IMR-90 (cell line): ENCODE measurements at regions not wholly inside any gene's neighbourhood (a gene's known extent, or its start where the extent isn't known, plus 50 kb on each side); places are given as distances from the start of the nearest gene placed in this dataset.

Source experiments
- ATAC-seq: fragments of 200-7000 bp; cut with Tn5 transposase; 2 replicates; pipeline ENCODE4 v1.9.1; 2020; ENCODE audit warnings: low read depth, mild to moderate bottlenecking, moderate library complexity
- BruUV-seq: library from RNA; stranded (reverse); fragments of 400-500 nt; replicated peaks from 2 replicates; lab custom pipeline; 2021; lab: Mats Ljungman, UMichigan
- CTCF ChIA-PET: fragments of 300-600 bp; formaldehyde crosslinking; extraction: SDS; loops from one replicate; lab custom pipeline; 2021; ENCODE audit warnings: antibody characterized with exemption; lab: Yijun Ruan, JAX
- POLR2A ChIA-PET: fragments of 300-600 bp; sonication (Branson Sonifier 250); formaldehyde crosslinking; loops from one replicate; lab custom pipeline; 2022; ENCODE audit warnings: antibody characterized with exemption; ENCODE audit not compliant: unreplicated experiment; lab: Charles Lee
- DNase-seq: peaks from one replicate; pipeline ENCODE4 v3.0.0; 2013
- H2AFZ ChIP-seq: replicated peaks from 2 replicates; pipeline ENCODE3; 2013; ENCODE audit warnings: low read length, mild to moderate bottlenecking; ENCODE audit not compliant: poor library complexity
- H2AK5ac ChIP-seq: 2 replicates; pipeline ENCODE4 v1.6.1; 2013; ENCODE audit warnings: low read depth, low read length, inconsistent platforms
- H2AK9ac ChIP-seq: replicated peaks from 2 replicates; pipeline ENCODE3; 2013; ENCODE audit warnings: mild to moderate bottlenecking, low read depth, low read length, moderate library complexity; ENCODE audit not compliant: poor library complexity
- H2BK120ac ChIP-seq: 2 replicates; pipeline ENCODE4 v1.6.1; 2013; ENCODE audit warnings: low read depth, low read length, inconsistent platforms
- H2BK15ac ChIP-seq: 3 replicates; pipeline ENCODE4 v1.6.1; 2013; ENCODE audit warnings: low read depth, low read length, inconsistent platforms
- H2BK20ac ChIP-seq: 2 replicates; pipeline ENCODE4 v1.6.1; 2013; ENCODE audit warnings: low read depth, mild to moderate bottlenecking, inconsistent platforms, low read length, moderate library complexity
- H2BK5ac ChIP-seq: 2 replicates; pipeline ENCODE4 v1.6.1; 2013; ENCODE audit warnings: mild to moderate bottlenecking, low read depth, low read length, inconsistent platforms; ENCODE audit not compliant: poor library complexity, severe bottlenecking
- H3K14ac ChIP-seq: replicated peaks from 2 replicates; pipeline ENCODE4 v1.6.1; 2013; ENCODE audit warnings: low read depth, low read length, inconsistent platforms
- H3K18ac ChIP-seq: 2 replicates; pipeline ENCODE4 v1.6.1; 2013; ENCODE audit warnings: low read depth, low read length, control low read depth
- H3K23ac ChIP-seq: 2 replicates; pipeline ENCODE4 v1.6.1; 2013; ENCODE audit warnings: low read depth, low read length, inconsistent platforms
- H3K27ac ChIP-seq: 2 replicates; pipeline ENCODE4 v1.5.1; 2013; ENCODE audit warnings: mild to moderate bottlenecking, control low read depth, low read length; ENCODE audit not compliant: insufficient read depth
- H3K27me3 ChIP-seq: 2 replicates; pipeline ENCODE4 v1.6.1; 2013; ENCODE audit warnings: low read length; ENCODE audit not compliant: control insufficient read depth, insufficient read depth
- H3K36me3 ChIP-seq: 2 replicates; pipeline ENCODE4 v1.6.1; 2013; ENCODE audit warnings: low read length, mixed read lengths; ENCODE audit not compliant: control insufficient read depth, insufficient read depth
- H3K4ac ChIP-seq: 2 replicates; pipeline ENCODE4 v1.6.1; 2013; ENCODE audit warnings: low read depth, low read length, inconsistent platforms
- H3K4me1 ChIP-seq: 2 replicates; pipeline ENCODE4 v1.6.1; 2013; ENCODE audit warnings: low read length, mixed read lengths; ENCODE audit not compliant: control insufficient read depth, insufficient read depth
- H3K4me2 ChIP-seq: 2 replicates; pipeline ENCODE4 v1.6.1; 2013; ENCODE audit warnings: low read depth, mild to moderate bottlenecking, control low read depth, low read length, moderate library complexity
- H3K4me3 ChIP-seq: 2 replicates; pipeline ENCODE4 v1.5.1; 2013; ENCODE audit warnings: low read depth, mild to moderate bottlenecking, control low read depth, low read length, moderate library complexity; ENCODE audit not compliant: insufficient read depth
- H3K56ac ChIP-seq: 2 replicates; pipeline ENCODE4 v1.6.1; 2013; ENCODE audit warnings: low read length, inconsistent platforms; ENCODE audit not compliant: insufficient read depth; ENCODE audit errors: extremely low read depth
- H3K79me1 ChIP-seq, 2 experiments: 2 replicates each; pipeline ENCODE4 v1.6.1; 2013; ENCODE audit warnings: low read length in 2 of 2, inconsistent platforms in 1 of 2, low read depth in 1 of 2
- H3K9ac ChIP-seq: 2 replicates; pipeline ENCODE4 v1.6.1; 2013; ENCODE audit warnings: low read depth, low read length, control low read depth
- H3K9me1 ChIP-seq: 2 replicates; pipeline ENCODE4 v1.6.1; 2013; ENCODE audit warnings: low read length, inconsistent platforms; ENCODE audit not compliant: insufficient read depth
- H3K9me3 ChIP-seq: 2 replicates; pipeline ENCODE4 v1.6.1; 2013; ENCODE audit warnings: low read length; ENCODE audit not compliant: control insufficient read depth, insufficient read depth
- H4K20me1 ChIP-seq: 2 replicates; pipeline ENCODE4 v1.6.1; 2013; ENCODE audit warnings: low read length, inconsistent platforms; ENCODE audit not compliant: insufficient read depth
- H4K5ac ChIP-seq: 2 replicates; pipeline ENCODE4 v1.6.1; 2013; ENCODE audit warnings: mild to moderate bottlenecking, low read depth, low read length, control low read depth
- H4K8ac ChIP-seq, 2 experiments: 2 replicates each; pipeline ENCODE4 v1.6.1; 2013; ENCODE audit warnings: low read depth in 2 of 2, low read length in 2 of 2, control low read depth in 1 of 2, inconsistent platforms in 1 of 2
- H4K91ac ChIP-seq: 2 replicates; pipeline ENCODE4 v1.6.1; 2013; ENCODE audit warnings: low read depth, low read length, inconsistent platforms; ENCODE audit not compliant: insufficient read depth
- BHLHE40 ChIP-seq: fragments of 150-350 bp; IDR thresholded peaks from 2 replicates; pipeline ENCODE4 v1.6.1; 2016; ENCODE audit warnings: mild to moderate bottlenecking, low read depth, low read length
- CEBPB ChIP-seq: IDR thresholded peaks from 2 replicates; pipeline ENCODE4 v1.6.1; 2012; ENCODE audit warnings: low read depth, low read length, improper control_type of control experiment
- CHD1 ChIP-seq: IDR thresholded peaks from 2 replicates; pipeline ENCODE4 v1.6.1; 2012; ENCODE audit warnings: low read depth, low read length, improper control_type of control experiment
- CTCF ChIP-seq: conservative IDR thresholded peaks from 2 replicates; pipeline ENCODE4 v1.5.1; 2012; ENCODE audit warnings: mild to moderate bottlenecking, low read depth, low read length, improper control_type of control experiment
- ELK1 ChIP-seq: fragments of 150-350 bp; IDR thresholded peaks from 2 replicates; pipeline ENCODE4 v1.6.1; 2016; ENCODE audit warnings: low read depth, mild to moderate bottlenecking, low read length, moderate library complexity, borderline replicate concordance
- FOS ChIP-seq: fragments of 150-350 bp; IDR thresholded peaks from 2 replicates; pipeline ENCODE4 v1.6.1; 2016; ENCODE audit warnings: low read depth, low read length
- MAFK ChIP-seq: IDR thresholded peaks from 2 replicates; pipeline ENCODE4 v1.6.1; 2012; ENCODE audit warnings: low read depth, low read length, improper control_type of control experiment
- MAZ ChIP-seq: IDR thresholded peaks from 2 replicates; pipeline ENCODE4 v1.6.1; 2012; ENCODE audit warnings: low read depth, mild to moderate bottlenecking, low read length, improper control_type of control experiment, moderate library complexity, borderline replicate concordance
- MXI1 ChIP-seq: IDR thresholded peaks from 2 replicates; pipeline ENCODE4 v1.6.1; 2012; ENCODE audit warnings: low read depth, mild to moderate bottlenecking, low read length, moderate library complexity, borderline replicate concordance
- NFE2L2 ChIP-seq: fragments of 150-350 bp; IDR thresholded peaks from 2 replicates; pipeline ENCODE4 v1.6.1; 2016; ENCODE audit warnings: low read depth, mild to moderate bottlenecking, low read length
- POLR2A ChIP-seq: IDR thresholded peaks from 2 replicates; pipeline ENCODE4 v1.6.1; 2012; ENCODE audit warnings: mild to moderate bottlenecking, low read depth, low read length
- RAD21 ChIP-seq: IDR thresholded peaks from 2 replicates; pipeline ENCODE4 v1.6.1; 2012; ENCODE audit warnings: low read length, improper control_type of control experiment
- RCOR1 ChIP-seq: IDR thresholded peaks from 2 replicates; pipeline ENCODE4 v1.6.1; 2012; ENCODE audit warnings: mild to moderate bottlenecking, low read length, improper control_type of control experiment; ENCODE audit not compliant: insufficient replicate concordance
- RFX5 ChIP-seq: IDR thresholded peaks from 2 replicates; pipeline ENCODE4 v1.8.0; 2012; ENCODE audit warnings: low read depth, mild to moderate bottlenecking, low read length, moderate library complexity
- SMC3 ChIP-seq: fragments of 150-350 bp; IDR thresholded peaks from 2 replicates; pipeline ENCODE4 v1.6.1; 2016; ENCODE audit warnings: low read depth, mild to moderate bottlenecking, antibody characterized with exemption, low read length, moderate library complexity
- USF2 ChIP-seq: fragments of 150-350 bp; IDR thresholded peaks from 2 replicates; pipeline ENCODE4 v1.6.1; 2017; ENCODE audit warnings: mild to moderate bottlenecking, antibody characterized with exemption, low read length, low read depth
- WGBS, 2 experiments: methylation state at CpG; one replicate each; pipeline versions ENCODE4 v1.1.5 to v1.1.7; 2013; ENCODE audit warnings: missing lambda C conversion rate in 2 of 2; ENCODE audit not compliant: insufficient read length in 1 of 2; ENCODE audit errors: extremely low coverage in 2 of 2; 5-methylcytosine and 5-hydroxymethylcytosine counted together
- dilution Hi-C: fragments of 300-500 bp; cut with HindIII; formaldehyde crosslinking; loops from one replicate; pipeline ENCODE4 v1.14.3; 2018; ENCODE audit warnings: low sequenced_read_pairs; ENCODE audit not compliant: unreplicated experiment
- in situ Hi-C: fragments of 300-500 bp; cut with MboI; formaldehyde crosslinking; loops from 3 replicates; pipeline ENCODE4 v1.14.3; 2019; ENCODE audit warnings: low sequenced_read_pairs, inconsistent platforms, mixed read lengths
- intact Hi-C: fragments of 100-400 bp; cut with micrococcal nuclease; formaldehyde crosslinking; loops from 2 replicates; pipeline ENCODE4 v1.10.0; 2022

GRCh38 chr13:55653497-55653896 is 1487.2 kb upstream of the PRR20A start:
- intact Hi-C loops: no loop called here
- H3K27ac ChIP-seq: no peak overlapping the region
- no peak overlapping the region for H3K9ac ChIP-seq
- H3K4ac ChIP-seq: no peak overlapping the region
- no peak overlapping the region for H2AK5ac ChIP-seq
- WGBS, 2 experiments: no CpG with 5 or more reads among the region's 3 CpGs
- H4K20me1 ChIP-seq: no peaks in the 10 kb centered on the region
- H2AFZ ChIP-seq: no peak overlapping the region
- H3K4me2 ChIP-seq: no peak overlapping the region
- no peaks in the 10 kb centered on the region for H3K79me1 ChIP-seq
- H4K91ac ChIP-seq: no peak overlapping the region
- H3K4me1 ChIP-seq: no peaks in the 10 kb centered on the region
- POLR2A ChIA-PET: no interaction called here
- CTCF ChIA-PET: no interaction called here
- no peak for TF ChIP-seq MAFK
- TF ChIP-seq RAD21: no peak
- TF ChIP-seq MXI1: no peak
- no peak for TF ChIP-seq RCOR1
- TF ChIP-seq NFE2L2: no peak
- no peak for TF ChIP-seq SMC3
- TF ChIP-seq BHLHE40: no peak
- TF ChIP-seq MAZ: no peak
- no peak for TF ChIP-seq POLR2A
- no peak for TF ChIP-seq CTCF
- TF ChIP-seq CEBPB: no peak
- TF ChIP-seq CHD1: no peak
- no peak for TF ChIP-seq USF2
- TF ChIP-seq RFX5: no peak
- TF ChIP-seq FOS: no peak
- TF ChIP-seq ELK1: no peak
- peaks cover 2% of the 10 kb centered on the region; the same call in 1 of the 2 replicates for H3K9me3 ChIP-seq
- DNase-seq (no peak), ATAC-seq (no peak)
- H3K14ac ChIP-seq: no peak overlapping the region
- BruUV-seq: no TSS peak
- H2BK5ac ChIP-seq: no peak overlapping the region
- no peak overlapping the region for H2AK9ac ChIP-seq
- no peak overlapping the region for H3K23ac ChIP-seq
- no peak overlapping the region for H2BK15ac ChIP-seq
- no peak overlapping the region for H3K18ac ChIP-seq
- no peaks in the 10 kb centered on the region for H3K9me1 ChIP-seq
- H4K8ac ChIP-seq: no peak overlapping the region
- no peak overlapping the region for H3K4me3 ChIP-seq
- in situ Hi-C loops: no loop called here
- no peak overlapping the region for H2BK20ac ChIP-seq
- no peak overlapping the region for H4K5ac ChIP-seq
- H3K56ac ChIP-seq: no peak overlapping the region
- no peak overlapping the region for H2BK120ac ChIP-seq
- dilution Hi-C loops: no loop called here
- no peaks in the 10 kb centered on the region for H3K36me3 ChIP-seq
- no peaks in the 10 kb centered on the region for H3K27me3 ChIP-seq
